DMS53 (cell line): ENCODE measurements at regions not wholly inside any gene's neighbourhood (a gene's known extent, or its start where the extent isn't known, plus 50 kb on each side); places are given as distances from the start of the nearest gene placed in this dataset.
A peak's percentile ranks its signal among the peaks of the same experiment; 100 is the strongest.

Experiments
- DNase-seq: peaks from one replicate; lab custom pipeline; 2025; lab: John Stamatoyannopoulos, UW

DNA sequence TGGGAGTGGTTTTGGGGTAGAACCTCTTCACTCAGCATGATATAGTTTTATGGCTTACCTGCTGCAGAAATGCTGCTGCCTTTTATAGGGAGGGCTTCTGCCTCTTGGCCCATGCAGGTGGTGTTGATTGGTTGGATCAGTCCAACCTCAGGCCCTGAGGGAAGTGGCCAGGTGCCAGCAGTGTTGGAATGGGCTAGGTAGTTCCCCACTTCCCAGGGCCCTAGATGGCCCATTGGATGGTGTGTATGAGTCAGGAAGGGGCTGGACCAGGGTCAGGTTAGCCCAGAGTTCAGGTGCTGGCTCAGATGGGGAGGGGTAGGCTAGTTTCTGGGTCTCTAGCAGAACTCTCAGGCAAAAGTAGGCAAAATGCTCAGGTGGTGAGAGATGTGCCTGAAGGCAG is 455.5 kb downstream of the CCSER2 start:
- DNase-seq, result no peak

DNA sequence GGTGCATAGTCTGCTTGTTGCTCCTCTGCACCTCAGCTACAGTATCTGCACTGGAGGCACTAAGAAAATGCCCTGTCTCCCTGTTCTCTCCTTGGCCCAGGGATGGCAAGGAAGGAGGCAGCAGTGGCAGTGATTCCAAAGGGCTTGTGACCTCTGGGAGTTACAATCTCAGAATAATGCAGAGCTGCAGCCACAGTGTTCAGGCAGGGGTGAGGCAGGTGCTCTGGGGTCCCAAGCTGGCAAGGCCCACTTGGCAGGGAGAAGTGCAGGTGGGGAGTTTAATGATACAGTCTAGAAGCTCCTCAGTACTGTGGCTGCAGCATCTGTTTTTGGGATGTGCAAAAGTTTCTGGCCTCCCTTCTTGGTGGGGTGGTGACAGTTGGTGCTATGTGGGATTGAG is 456.4 kb downstream of the CCSER2 start:
- no peak for DNase-seq

DNA sequence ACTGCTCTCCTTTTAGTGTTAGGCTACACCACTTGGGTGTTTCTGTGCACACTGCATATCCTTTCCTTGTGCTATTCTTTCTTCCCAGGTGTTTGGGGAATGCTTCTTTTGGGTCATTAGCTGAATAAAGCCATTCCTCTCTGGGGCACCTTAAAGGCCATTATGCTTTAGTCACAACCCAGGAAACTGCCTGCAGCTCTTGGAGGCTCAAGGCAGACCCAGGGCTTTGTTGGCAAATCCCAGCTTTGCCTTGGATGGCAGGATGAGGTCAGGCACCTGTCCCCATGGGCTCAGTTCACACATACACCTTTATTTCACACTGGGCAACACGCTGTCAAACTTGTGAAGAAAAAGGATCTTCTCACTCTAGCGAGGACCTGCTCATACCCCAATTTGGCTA is 460.6 kb downstream of the CCSER2 start:
- no peak for DNase-seq

DNA sequence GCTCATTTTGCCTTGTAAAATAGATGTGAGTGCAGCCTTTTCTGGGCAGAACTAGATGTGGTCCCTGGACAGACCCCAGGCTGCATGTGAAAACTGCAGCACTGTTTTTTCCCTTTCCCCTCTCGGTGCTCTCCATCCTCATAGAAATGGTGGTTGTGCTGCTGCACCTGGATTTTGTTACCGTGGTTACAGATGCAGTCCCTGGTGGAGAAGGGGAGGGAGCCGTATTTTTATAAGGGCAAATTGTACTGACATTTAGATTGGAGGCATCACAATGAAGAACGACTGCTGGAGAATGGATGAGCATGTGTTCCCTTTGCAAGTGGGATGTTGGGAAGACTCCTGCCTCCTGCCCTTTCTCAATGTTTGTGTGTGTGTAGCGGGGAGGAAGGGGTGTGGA is 469.9 kb downstream of the CCSER2 start:
- peak; percentile 4 for DNase-seq

DNA sequence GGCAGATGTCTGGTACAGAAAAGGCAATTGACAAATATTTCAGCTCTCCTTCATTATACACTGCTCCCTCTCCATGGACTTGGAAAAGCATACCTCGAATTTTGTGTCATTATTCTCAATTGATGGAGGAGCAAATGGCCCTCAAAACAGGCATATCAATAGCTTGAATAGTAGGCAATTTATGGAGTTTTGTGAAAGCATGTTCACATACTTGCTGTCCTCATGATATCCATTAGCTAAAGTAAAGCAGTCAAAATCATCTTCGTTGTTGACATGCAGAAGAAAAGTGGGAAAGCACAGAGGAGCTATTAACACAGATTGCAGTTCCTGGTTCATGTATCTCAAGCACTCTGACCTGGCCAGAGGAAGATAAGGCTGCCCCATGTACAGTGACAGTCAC is 472.8 kb downstream of the CCSER2 start:
- no peak for DNase-seq

DNA sequence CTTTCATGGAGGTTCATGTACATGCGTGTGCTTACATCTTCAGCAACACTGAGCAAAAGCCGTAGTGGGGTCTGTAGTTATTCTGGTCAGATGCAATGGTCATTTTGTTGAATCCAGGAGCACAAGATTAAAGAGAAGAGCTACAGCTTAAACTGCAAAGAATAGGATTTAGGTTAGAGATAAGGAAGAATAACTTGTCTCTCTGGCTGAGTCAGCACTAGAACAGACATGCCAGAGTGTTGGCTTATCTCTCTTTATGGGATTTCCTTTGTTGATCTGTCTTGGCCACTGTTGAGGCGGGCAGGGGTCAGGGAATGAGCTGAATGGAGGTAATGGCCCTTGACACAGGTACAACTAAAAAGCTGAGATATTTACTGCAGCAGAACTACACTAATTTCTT is 473.5 kb downstream of the CCSER2 start:
- DNase-seq, result no peak

DNA sequence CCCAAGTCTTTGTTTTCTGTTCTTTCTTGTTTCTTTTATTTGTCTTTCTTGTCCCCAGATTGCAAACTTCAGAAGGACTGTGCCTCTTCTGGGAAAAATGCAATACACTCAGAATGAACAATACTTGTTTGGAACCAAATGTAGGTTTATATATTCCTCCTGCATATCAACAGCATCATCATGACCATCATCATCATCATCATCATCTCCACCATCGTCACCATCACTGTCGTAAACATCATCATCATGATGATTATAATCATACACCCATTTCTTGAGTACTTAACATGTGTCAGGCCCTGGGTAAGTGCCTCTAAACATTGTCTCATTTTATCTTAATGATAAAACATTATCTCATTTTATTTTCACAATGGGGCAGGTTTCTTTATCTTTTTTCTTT is 476.8 kb downstream of the CCSER2 start:
- DNase-seq, result no peak

DNA sequence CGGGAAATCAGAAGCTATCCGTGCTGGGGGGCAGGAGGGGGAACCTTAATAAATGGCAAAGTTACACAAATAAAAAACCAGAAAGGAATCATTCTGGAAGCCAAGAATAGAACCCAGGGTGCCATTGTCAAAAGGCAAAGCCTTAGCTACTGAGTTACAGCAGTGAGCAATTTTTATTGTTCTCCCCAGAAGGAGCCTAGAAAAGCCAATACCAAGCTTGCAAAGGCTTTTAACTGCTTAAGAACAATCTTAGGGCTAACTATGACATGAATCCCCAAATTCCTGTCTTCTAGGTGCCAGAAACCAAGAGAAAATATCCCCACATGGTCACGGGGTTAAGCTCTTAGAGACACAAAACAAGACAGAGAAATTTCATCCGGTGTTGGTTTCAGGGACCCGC is 482.7 kb downstream of the CCSER2 start:
- DNase-seq, result no peak

DNA sequence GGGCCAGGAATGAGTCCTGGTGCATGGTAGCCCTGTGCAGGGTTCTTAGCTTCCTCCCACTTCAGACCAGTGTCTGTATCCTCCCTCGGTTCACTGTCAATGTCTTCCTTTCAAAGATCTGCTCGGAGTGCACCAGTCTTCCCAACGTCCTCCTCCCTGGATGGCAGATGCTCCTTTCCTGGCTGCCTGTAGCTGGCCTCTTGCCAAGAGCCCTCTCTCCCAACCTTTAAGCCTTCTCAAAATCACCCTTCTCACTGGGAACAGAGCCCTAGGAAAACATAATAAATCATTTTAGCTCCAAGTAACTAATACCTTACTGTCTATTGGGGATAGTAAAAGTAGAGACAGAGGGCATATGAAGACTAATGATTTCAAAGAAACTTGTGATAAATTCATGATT is 490.6 kb downstream of the CCSER2 start:
- no peak for DNase-seq

DNA sequence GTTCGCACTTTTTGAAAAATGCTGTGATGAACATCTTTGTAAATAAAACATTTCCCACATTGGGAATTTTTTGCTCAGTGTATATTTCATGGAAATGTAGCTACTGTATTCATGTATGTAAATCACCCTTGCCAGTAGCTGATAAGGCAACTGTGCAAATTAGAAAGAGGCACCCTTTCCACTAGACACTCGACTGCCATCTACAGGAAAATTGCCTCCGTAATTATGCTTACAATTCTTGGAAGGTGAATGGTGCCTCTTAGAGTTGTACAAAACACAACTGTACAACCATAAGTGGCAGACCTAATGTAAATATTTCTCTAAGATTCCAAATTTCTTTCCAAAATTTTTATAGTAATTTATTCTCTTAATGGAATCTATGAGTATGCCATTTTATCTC is 491.7 kb downstream of the CCSER2 start:
- peak; percentile 63 for DNase-seq

DNA sequence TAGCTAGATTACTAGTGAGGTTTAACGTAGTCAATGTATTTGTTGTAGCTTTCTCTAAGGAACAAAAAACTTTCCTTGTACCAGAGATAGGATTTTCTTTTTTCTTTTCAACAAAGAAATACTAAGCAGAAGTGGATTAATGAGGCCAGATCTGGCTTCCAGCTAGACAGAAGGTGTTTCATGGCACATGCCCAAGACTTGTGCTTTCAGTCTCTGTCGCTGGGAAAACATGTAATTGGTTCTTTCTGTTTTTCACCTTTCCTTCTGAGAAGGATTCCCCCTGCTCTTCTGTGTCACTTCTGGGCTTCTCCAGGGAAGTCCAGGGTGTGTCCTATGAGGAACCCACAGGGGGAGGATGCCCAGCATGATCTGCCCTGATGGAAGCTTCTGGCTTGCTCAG is 492.2 kb downstream of the CCSER2 start:
- DNase-seq, result no peak

DNA sequence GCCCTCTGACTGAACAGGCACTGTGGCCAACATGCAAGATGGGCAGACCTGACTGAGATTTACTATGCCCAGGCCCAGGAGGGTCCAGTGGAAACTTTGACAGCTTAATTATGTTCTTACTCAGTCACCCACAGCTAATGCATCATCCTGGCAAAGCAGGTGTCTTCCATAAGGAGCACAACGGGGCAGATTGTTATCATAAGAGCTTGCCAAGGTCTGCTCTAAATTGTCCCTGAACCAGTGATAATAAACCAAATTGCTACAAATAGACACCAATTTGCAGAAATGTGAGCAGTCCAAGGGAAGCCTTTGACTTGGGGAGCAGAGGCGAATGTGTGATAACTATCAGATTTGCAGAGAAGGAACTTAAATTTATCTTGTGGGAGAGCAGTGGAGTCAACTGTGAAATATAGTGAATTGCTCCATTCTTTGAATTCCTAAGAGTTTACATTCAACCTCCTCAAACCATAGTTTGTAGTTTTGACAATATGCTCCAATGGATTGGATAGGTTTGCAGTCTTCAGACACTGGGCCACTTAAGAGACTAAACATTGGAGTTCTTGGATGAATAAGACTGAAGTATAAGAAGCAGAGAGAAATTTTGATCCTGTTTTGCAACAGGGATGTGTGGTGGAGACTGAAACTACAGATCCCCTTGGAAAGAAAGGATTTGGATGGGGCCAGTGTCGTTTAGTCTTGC is 494.7 kb downstream of the CCSER2 start:
- no peak for DNase-seq

DNA sequence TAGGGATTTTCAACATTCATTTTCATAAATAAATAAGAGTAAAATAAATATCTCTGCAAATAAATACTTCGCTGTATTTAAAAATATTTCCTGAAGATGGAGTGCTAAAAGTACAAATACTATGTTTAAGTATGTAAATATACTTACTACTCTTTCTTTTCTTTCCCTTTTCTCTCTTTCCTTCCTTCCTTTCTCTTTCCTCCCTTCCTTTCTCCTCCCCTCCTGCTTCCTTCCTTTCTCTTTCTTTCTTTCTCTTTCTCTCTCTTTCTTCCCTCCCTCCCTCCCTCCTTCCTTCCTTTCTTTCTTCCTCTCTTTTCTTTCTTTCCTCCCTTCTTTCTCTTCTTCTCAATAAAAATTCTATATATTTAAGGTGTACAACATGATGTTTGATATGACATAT is 496.1 kb downstream of the CCSER2 start:
- DNase-seq, result no peak

DNA sequence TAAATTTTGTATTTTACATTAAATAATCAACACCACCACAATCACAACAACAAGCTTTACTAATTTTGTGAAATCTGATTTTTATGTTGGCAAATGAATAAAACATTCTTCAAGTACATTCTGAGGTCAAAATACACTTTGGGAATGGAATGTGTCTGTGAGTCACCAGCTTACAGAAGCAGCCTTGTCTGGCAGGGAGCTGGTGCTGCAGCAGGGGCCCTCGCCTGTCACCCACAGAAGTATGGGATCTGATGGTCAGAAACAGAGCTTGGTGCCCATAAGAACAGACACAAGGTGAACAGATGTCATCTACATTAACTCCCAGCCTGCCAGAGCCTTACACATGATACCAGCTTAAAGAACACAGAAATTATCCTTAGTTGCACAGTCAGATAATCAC is 496.9 kb downstream of the CCSER2 start:
- DNase-seq, result peak; percentile 14

DNA sequence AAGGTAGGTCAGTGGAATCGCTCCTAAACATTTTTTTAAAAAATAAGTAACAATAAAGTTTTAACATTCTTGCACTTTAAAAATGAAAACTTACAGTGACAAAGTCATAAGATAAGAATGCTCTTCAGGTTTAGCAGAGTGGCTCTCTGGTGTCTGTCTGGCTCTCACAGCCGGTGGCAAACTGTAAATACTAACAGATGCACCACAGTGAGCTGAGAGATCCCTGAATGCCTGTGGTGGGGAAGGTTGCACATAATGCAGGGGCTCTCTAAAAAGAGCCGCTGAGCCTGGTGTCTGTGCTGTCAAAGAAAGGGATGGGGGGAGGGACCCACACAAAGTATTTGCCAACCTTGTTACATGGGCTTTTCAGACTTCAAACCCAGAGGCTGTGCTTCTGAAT is 498.3 kb downstream of the CCSER2 start:
- DNase-seq, result no peak

DNA sequence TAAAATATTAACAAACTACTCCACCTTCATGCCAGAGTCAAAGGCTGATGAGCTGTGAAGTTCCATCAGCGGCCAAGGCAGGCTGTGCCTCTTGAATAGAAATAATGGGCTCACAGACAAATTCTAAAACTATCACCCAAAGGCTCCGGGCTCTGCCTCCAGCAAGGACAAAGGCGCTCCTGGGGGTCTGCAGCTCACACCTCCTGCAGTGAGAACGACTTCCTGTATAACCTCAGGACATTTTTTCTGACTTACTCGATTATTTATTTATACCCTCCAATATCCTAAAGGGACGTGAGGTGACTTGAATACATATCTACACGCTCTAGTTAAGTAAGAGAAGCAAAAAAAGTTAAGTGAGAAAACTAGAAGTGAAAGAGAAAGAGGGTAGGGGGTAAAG is 500.7 kb downstream of the CCSER2 start:
- no peak for DNase-seq

DNA sequence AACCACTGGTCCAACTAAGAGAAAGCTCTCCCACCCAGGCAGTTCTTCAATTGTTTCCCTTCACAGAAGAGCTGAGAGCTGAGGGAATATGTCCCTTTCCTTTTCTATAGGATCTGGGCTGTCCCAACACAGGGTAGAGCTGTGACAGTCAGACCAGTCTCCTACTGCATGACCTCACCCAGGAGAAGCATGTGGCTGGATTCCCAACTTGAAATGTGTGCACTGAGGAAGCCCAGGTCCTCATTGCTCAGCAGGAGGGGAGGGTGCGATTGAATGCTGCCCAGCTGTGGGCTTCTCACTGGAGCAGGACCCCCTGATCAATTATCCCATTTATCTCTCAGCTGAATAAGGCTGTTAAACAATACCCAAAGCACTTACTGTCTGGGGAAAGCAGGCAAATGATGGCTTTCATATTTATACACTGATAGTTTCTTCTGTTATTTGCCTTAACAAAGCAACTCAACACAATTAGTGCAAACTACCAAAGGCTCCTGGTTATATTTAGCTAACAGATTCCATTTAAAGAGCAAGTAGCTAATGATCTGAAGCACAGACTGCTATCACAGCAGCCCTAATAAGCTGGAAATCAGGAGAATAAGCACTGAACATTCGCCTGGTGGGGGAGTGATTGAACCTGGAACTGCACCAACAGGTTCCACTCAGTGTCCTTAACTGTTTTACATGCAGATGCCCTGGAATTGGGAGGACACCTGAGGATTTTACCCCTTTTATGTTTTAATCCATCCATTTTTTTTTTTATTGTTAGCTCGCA is 508.8 kb downstream of the CCSER2 start:
- DNase-seq, result no peak

DNA sequence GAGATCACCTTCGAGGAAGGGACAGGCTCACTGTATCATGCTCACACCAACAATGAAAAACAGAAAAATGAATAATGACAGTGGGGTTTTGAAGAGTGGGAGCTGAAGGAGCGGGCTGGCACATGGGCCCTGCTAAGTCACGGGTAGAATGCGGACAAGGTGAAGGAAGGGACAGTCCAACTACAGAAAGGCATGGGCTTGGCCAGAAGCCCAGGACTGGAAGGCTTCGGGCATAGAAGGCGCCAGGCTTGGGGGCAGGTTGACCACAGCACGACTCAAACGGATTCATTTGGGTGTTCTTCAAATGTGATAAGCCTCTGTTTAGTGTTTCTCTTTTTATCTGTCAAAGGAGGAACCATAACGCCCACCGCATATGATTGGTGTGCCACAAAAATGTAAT is 509.5 kb downstream of the CCSER2 start:
- DNase-seq, result no peak

DNA sequence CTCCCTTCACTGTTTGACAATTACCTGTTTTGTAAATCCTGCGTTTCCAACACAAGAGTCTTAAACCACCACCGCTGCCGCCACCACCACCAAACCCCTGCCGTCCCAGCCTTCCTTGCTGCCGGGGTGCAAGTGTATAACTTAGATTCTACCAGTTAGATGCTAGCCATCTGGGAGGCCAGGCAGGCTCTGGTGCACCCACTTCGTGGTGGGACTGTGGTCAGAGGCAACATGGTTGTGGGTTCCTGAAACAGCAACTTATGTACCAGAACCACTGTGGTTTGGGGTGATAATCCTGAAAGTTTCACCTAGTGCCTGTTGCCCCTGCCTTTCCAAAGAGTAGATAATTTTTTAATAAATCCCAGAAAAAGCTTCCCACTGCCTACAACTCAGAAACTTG is 510.5 kb downstream of the CCSER2 start:
- DNase-seq, result no peak

DNA sequence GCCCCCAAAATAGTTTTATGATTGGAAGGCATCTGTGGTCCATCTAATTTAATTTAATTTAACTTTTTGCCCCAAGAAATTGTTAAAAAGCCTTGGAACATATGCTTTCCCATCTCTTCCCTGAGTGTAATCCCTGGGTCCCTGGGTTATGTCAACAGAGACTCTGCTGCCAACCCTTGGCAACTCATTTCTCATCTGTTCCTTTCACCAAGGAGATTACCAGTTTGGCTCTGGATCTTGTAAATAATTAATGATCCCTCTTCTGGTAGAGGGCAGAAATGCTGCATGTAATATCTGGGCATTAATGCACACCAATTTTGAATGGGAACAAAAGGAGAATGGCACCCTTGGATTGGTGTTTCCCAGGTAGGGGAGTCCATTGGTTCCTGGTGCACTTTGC is 514.2 kb downstream of the CCSER2 start:
- DNase-seq, result peak; percentile 21

DNA sequence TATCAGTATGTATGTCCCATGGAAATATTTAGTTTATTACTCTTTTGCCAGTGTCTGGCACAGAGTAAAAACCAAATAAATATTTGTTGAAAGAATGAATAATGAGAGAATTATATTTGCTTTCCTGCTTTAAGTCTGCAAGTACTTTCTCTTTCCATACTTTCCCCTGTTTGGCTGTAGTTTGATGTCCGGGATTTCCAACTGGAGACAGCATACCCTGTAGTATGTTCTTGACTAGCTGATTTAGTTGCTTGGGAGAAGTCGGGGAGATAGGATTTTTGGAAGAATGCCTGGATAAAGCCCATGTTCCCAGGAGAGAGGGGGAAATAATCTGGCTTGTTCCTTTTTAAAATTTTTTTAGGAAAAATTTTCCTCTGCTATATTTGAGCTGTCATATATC is 516.1 kb downstream of the CCSER2 start:
- no peak for DNase-seq

DNA sequence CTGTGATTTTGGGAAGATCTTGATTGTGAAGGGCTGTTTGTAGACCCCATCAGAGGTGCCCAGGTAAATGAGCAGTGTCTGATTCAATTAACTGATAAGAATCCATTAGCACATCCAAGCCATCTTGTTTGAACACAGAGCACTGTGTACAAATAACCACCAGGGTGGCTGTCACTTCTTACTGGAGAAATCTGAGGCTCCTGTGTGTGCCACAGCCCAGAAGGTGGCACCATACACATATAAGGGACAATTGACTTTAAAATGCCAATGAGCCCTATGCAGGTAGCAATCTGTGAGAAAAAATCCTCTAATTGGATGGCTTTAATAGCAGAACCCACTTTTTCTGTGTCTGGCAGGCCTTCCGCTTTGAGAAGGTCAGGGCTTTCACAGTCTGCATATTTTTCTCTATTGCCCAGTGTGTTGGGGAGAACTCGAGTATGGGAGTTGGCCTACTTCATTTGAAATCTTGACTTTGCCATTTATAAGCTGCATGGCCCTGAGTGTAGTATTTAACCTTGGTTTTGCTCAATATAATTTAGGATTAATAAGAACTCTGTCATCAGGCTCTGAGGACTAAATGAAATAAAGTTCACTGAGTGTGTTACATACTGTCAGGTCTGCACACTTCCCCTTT is 517.4 kb downstream of the CCSER2 start:
- peak; percentile 85 for DNase-seq

DNA sequence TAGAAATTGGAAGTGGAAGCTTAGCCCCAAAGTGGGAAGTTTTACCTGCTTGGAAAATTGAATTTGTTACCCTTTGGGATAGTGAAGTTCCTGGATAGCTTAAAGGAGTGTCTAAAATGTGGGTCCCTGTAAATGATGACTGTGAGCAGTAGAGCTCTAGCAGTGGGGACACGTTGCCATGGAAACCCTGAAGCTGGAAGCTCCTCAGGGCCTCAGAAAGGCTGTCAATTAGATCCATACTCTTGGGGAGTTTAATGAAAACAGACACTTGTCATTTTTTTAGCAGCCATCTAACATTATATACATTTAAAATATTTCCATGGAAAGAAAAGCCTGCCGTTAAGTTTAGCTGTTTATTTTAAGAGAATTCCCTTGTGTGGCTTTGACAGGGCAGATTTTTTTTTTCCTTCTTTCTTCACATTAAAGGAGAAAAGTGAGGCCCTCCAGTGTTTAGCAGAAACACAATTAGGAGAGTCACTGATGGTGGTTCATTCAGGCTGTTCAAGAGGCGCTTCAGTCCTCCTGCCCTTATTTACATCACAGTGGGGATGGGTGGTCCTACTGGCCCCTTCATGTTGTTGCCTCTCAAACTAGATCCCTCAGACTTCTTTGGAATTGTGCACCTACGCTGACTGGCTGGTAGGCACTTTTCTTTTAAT is 518.4 kb downstream of the CCSER2 start:
- DNase-seq, result no peak
